Osteocyte (in vitro differentiated cells): ENCODE measurements at regions not wholly inside any gene's neighbourhood (a gene's known extent, or its start where the extent isn't known, plus 50 kb on each side); places are given as distances from the start of the nearest gene placed in this dataset.

Experiments
- DNase-seq: peaks from one replicate; pipeline ENCODE4 v3.0.0; 2021; ENCODE audit warnings: mixed read lengths; ENCODE audit not compliant: unreplicated experiment; ENCODE audit errors: extremely low spot score
- H3K27ac Mint-ChIP-seq: one replicate; pipeline ENCODE4 v1.8.0; 2021; ENCODE audit warnings: mild to moderate bottlenecking, mixed read lengths; ENCODE audit not compliant: unreplicated experiment
- H3K27me3 Mint-ChIP-seq: one replicate; pipeline ENCODE4 v1.8.0; 2021; ENCODE audit warnings: mixed read lengths; ENCODE audit not compliant: unreplicated experiment
- H3K36me3 Mint-ChIP-seq: one replicate; pipeline ENCODE4 v1.8.0; 2021; ENCODE audit warnings: mixed read lengths; ENCODE audit not compliant: unreplicated experiment
- H3K4me1 Mint-ChIP-seq: one replicate; pipeline ENCODE4 v1.8.0; 2021; ENCODE audit warnings: mixed read lengths; ENCODE audit not compliant: unreplicated experiment
- H3K4me3 Mint-ChIP-seq: one replicate; pipeline ENCODE4 v1.8.0; 2021; ENCODE audit warnings: mild to moderate bottlenecking, moderate library complexity, mixed read lengths; ENCODE audit not compliant: unreplicated experiment
- H3K9me3 Mint-ChIP-seq: one replicate; pipeline ENCODE4 v1.8.0; 2021; ENCODE audit warnings: mixed read lengths; ENCODE audit not compliant: unreplicated experiment
- CTCF ChIP-seq: fragments of 200-600 bp; sonication (generic); IDR thresholded peaks from 2 replicates; pipeline ENCODE4 v1.5.0; 2021; ENCODE audit warnings: antibody characterized with exemption, mild to moderate bottlenecking, moderate library complexity

GRCh38 chr4:113820108-113820507 lies 58.6 kb upstream of the CAMK2D start:
- Mint-ChIP-seq H3K27me3 (no peaks in the 10 kb centered on the region), H3K4me3 (no peak overlapping the region), H3K4me1 (peaks cover 14% of the 10 kb centered on the region), H3K27ac (no peak overlapping the region), H3K9me3 (peaks cover 6% of the 10 kb centered on the region), H3K36me3 (no peaks in the 10 kb centered on the region)
- no peak for TF ChIP-seq CTCF
- DNase-seq, result no peak

- H3K27me3 Mint-ChIP-seq, result peaks cover 3% of the 10 kb centered on the region
These were observed 54.3 kb upstream of the CAMK2D start for GRCh38 chr4:113815826-113816225.

GRCh38 chr4:113811359-113811758 lies 49.8 kb upstream of the CAMK2D start:
- DNase-seq, result no peak
- no peaks in the 10 kb centered on the region for H3K9me3 Mint-ChIP-seq
- no peak overlapping the region for H3K27ac Mint-ChIP-seq
- no peak overlapping the region for H3K4me3 Mint-ChIP-seq
- H3K36me3 Mint-ChIP-seq, result no peaks in the 10 kb centered on the region
- TF ChIP-seq CTCF, result no peak
- H3K27me3 Mint-ChIP-seq, result peaks cover 3% of the 10 kb centered on the region
- H3K4me1 Mint-ChIP-seq, result no peaks in the 10 kb centered on the region

More at GRCh38 chr4:113815826-113816225, 54.3 kb upstream of the CAMK2D start:
- Mint-ChIP-seq H3K4me3 (no peak overlapping the region), H3K4me1 (no peaks in the 10 kb centered on the region), H3K9me3 (peaks cover 6% of the 10 kb centered on the region), H3K27ac (no peak overlapping the region), H3K36me3 (no peaks in the 10 kb centered on the region)
- no peak for TF ChIP-seq CTCF
- no peak for DNase-seq
